Lower leg skin (tissue), 3 donors: ENCODE measurements at regions not wholly inside any gene's neighbourhood (a gene's known extent, or its start where the extent isn't known, plus 50 kb on each side); places are given as distances from the start of the nearest gene placed in this dataset.

Experiments
- POLR2A ChIP-seq, 2 donors: fragments of 450-650 bp; IDR thresholded peaks; one replicate each; pipeline ENCODE4 v1.6.1; 2016 to 2017; ENCODE audit warnings: antibody characterized with exemption in 2 of 2, mild to moderate bottlenecking in 1 of 2, moderate library complexity in 1 of 2
- TF ChIP-seq, protein P1 (sequence below), 3 donors: fragments of 450-650 bp; IDR thresholded peaks; one replicate each; pipeline ENCODE4 v1.5.1; 2016; ENCODE audit warnings: antibody characterized with exemption in 3 of 3, mild to moderate bottlenecking in 3 of 3, moderate library complexity in 2 of 3

GRCh38 chr4:100649417-100649816 lies 131.6 kb upstream of the EMCN start:
- TF ChIP-seq, protein P1, sequence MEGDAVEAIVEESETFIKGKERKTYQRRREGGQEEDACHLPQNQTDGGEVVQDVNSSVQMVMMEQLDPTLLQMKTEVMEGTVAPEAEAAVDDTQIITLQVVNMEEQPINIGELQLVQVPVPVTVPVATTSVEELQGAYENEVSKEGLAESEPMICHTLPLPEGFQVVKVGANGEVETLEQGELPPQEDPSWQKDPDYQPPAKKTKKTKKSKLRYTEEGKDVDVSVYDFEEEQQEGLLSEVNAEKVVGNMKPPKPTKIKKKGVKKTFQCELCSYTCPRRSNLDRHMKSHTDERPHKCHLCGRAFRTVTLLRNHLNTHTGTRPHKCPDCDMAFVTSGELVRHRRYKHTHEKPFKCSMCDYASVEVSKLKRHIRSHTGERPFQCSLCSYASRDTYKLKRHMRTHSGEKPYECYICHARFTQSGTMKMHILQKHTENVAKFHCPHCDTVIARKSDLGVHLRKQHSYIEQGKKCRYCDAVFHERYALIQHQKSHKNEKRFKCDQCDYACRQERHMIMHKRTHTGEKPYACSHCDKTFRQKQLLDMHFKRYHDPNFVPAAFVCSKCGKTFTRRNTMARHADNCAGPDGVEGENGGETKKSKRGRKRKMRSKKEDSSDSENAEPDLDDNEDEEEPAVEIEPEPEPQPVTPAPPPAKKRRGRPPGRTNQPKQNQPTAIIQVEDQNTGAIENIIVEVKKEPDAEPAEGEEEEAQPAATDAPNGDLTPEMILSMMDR (IDR thresholded peaks at IDR 0.05) = no peak
- no peak for TF ChIP-seq POLR2A (IDR thresholded peaks at IDR 0.05)
